ENCODE measurements at regions not wholly inside any gene's neighbourhood (a gene's known extent, or its start where the extent isn't known, plus 50 kb on each side); places are given as distances from the start of the nearest gene placed in this dataset.

- DNase-seq, result no peak
- TF ChIP-seq POLR2A (IDR thresholded peaks at IDR 0.05; ENCODE audit: low read length) (no peak), GATA1 (IDR thresholded peaks at IDR 0.05; ENCODE audit: low read depth, low read length) (no peak)
Observed at GRCh38 chr7:25959168-25959734, 192.7 kb upstream of the NFE2L3 start.

DNA sequence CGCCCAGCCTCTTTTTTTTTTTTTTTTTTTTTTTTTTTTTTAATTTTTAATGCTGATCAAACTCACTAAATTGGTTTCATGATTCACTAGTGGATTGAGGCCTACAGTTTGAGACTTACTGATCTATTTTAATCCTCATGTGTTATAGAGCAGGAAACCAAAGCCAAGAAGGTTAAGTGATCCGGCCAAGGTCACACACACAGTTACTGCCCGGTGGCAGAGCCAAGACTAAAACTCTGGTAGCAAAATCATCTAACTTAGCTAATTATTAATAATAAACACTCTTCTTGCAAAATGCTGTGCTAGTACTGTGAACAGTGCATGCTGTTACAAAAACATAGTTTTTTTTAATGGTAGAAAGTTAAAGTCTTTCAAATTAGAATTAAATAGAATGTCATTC, 188.3 kb upstream of the NFE2L3 start:
- TF ChIP-seq POLR2A (IDR thresholded peaks at IDR 0.05; ENCODE audit: low read length) (no peak), GATA1 (IDR thresholded peaks at IDR 0.05; ENCODE audit: low read depth, low read length) (no peak)

DNA sequence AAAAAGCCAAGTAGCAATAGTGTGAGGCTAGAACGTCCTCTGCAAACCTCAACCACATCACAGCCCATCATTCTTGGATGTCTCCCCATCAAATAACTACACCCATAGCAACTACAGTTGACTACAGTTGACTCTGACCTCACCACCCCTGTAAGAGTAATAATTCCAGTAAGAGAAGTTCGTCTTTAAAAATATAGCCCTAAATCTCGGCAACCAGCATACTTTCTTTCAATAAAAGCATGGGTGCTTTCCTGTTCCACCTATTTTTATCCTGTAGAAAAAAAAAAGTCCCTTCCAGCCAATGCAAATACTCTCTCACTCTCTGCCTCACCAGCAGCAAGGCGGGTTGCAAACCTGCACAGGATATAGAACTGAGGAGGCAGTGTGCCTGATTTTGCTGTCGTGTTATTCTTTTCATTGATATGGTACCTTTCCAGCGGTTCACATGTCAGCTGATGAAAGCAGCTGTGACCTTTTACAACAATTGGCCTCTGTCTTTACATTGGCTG, 187.5 kb upstream of the NFE2L3 start:
- DNase-seq, result no peak
- TF ChIP-seq POLR2A (IDR thresholded peaks at IDR 0.05; ENCODE audit: low read length) (no peak), GATA1 (IDR thresholded peaks at IDR 0.05; ENCODE audit: low read depth, low read length) (no peak)

More for the DNA sequence above, 188.3 kb upstream of the NFE2L3 start:
- no peak for DNase-seq

- DNase-seq, result no peak
- TF ChIP-seq POLR2A (IDR thresholded peaks at IDR 0.05; ENCODE audit: low read length), result no peak
- no peak for TF ChIP-seq GATA1 (IDR thresholded peaks at IDR 0.05; ENCODE audit: low read depth, low read length)
Observed at GRCh38 chr7:25965405-25966123, 186.4 kb upstream of the NFE2L3 start.

GRCh38 chr7:25966469-25966868, 185.5 kb upstream of the NFE2L3 start:
- DNase-seq, result no peak
- no peak for TF ChIP-seq POLR2A (IDR thresholded peaks at IDR 0.05; ENCODE audit: low read length)
- no peak for TF ChIP-seq GATA1 (IDR thresholded peaks at IDR 0.05; ENCODE audit: low read depth, low read length)

DNA sequence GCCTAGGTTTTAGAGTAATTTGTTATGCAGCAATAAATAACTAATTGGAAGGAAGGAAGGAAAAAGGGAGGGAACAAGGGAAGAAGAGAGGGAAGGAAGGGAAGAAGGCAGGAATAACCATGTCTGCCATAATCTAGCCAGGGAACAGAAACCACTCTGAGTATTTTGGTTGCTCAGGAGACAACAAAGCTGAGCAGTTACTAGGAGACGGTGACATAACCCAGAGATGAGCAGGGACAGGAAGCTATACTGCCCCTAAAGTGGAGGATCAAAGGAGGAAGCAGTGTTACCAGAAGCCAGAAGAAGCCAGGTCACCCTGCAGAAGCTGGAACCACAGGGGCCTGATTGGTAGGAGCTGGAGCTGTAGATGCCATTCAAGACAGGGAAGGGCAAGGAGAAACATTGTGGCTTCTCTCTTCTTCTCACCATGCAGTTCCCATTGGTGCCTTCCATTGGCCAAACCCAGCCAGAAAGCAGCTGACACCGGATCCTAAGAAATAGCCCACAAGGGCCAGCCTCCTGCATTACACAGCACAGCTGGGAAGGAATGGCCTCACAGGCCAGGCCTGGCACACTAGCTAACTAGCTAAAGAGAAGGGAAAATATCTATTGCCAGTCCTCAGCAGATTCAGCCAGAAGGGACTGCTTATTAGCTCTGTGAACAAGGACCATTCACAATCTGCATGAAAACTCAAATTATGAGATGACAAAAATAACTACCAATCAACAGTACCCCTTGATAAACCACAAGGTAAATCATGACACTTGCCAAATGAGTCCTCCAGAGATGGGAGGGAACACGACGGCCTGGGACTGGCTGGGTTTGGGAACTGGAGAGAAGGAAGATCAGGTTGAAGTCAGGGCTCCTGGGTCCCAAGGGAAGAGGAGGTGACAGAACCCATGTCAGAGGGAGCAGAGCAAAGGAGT, 184.5 kb upstream of the NFE2L3 start:
- no peak for DNase-seq
- TF ChIP-seq POLR2A (IDR thresholded peaks at IDR 0.05; ENCODE audit: low read length) (no peak), GATA1 (IDR thresholded peaks at IDR 0.05; ENCODE audit: low read depth, low read length) (no peak)

- TF ChIP-seq GATA1 (IDR thresholded peaks at IDR 0.05; ENCODE audit: low read depth, low read length), result no peak
- no peak for TF ChIP-seq POLR2A (IDR thresholded peaks at IDR 0.05; ENCODE audit: low read length)
- no peak for DNase-seq
Observed at GRCh38 chr7:25968205-25968993, 183.6 kb upstream of the NFE2L3 start.

DNA sequence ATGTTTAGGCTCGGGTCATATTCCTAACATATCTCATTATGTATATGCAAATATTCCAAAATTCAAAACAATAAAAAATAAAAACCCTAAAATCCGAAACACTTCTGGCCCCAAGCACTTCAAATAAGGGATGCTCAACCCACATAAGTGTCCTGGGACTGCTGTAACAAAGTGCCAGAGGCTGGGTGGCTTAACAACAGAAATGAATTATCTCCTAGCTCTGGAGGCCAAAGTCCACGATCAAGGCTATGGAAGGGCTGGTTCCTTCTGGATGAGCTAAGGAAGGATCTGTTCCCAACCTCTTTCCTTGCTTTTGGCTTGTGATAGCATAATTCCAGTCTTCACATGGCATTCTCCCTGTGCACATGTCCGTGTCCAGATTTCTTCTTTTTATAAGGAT, 181.6 kb upstream of the NFE2L3 start:
- DNase-seq, result no peak
- TF ChIP-seq POLR2A (IDR thresholded peaks at IDR 0.05; ENCODE audit: low read length) (no peak), GATA1 (IDR thresholded peaks at IDR 0.05; ENCODE audit: low read depth, low read length) (no peak)

DNA sequence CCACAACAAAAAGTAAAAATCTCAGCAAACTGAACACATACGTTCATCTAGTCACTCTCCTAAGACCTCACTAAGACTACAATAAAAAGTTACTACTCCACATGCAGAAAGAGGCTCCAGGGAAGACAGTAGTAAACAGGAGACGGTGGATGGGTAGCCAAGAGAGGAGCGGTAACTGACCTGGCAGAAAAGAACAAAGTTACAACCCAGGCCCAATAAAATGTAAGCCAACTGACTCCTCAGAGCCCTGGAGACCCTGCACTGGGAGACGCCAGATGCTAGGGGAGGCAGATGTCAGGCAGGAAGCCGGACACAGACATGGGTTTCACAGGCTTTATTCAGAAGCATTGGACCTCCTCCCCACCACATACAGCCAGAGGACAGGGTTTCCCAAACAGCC, 181.1 kb upstream of the NFE2L3 start:
- no peak for TF ChIP-seq POLR2A (IDR thresholded peaks at IDR 0.05; ENCODE audit: low read length)
- no peak for TF ChIP-seq GATA1 (IDR thresholded peaks at IDR 0.05; ENCODE audit: low read depth, low read length)
- no peak for DNase-seq

GRCh38 chr7:25976630-25977029, 175.4 kb upstream of the NFE2L3 start:
- no peak for DNase-seq
- no peak for TF ChIP-seq GATA1 (IDR thresholded peaks at IDR 0.05; ENCODE audit: low read depth, low read length)

GRCh38 chr7:25978466-25978865, 173.5 kb upstream of the NFE2L3 start:
- TF ChIP-seq POLR2A (IDR thresholded peaks at IDR 0.05; ENCODE audit: low read length) (no peak), GATA1 (IDR thresholded peaks at IDR 0.05; ENCODE audit: low read depth, low read length) (no peak)
- DNase-seq, result no peak

- DNase-seq, result no peak
- TF ChIP-seq POLR2A (IDR thresholded peaks at IDR 0.05; ENCODE audit: low read length) (no peak), GATA1 (IDR thresholded peaks at IDR 0.05; ENCODE audit: low read depth, low read length) (no peak)
Observed at GRCh38 chr7:25979605-25980004, 172.4 kb upstream of the NFE2L3 start.

GRCh38 chr7:25982684-25983083, 169.3 kb upstream of the NFE2L3 start:
- no peak for DNase-seq
- TF ChIP-seq POLR2A (IDR thresholded peaks at IDR 0.05; ENCODE audit: low read length), result no peak
- no peak for TF ChIP-seq GATA1 (IDR thresholded peaks at IDR 0.05; ENCODE audit: low read depth, low read length)

Data from erythroblast (primary cell).